H1 (cell line): ENCODE measurements at regions not wholly inside any gene's neighbourhood (a gene's known extent, or its start where the extent isn't known, plus 50 kb on each side); places are given as distances from the start of the nearest gene placed in this dataset.

ENCODE experiments used
- CTCF ChIA-PET: fragments of 300-600 bp; sonication (Branson Sonifier 250); formaldehyde crosslinking; loops from one replicate; lab custom pipeline; 2021; ENCODE audit not compliant: partially characterized antibody; lab: Charles Lee
- POLR2A ChIA-PET: fragments of 300-600 bp; sonication (Branson Sonifier 250); formaldehyde crosslinking; loops from one replicate; lab custom pipeline; 2021; ENCODE audit warnings: inconsistent platforms; ENCODE audit not compliant: partially characterized antibody; lab: Charles Lee
- DNase-seq, 2 experiments: peaks; one replicate each; pipeline versions ENCODE4 v3.0.0 to v3.0.0-alpha.2; 2010 to 2022; ENCODE audit warnings: low spot score in 2 of 2, low read depth in 1 of 2, mixed read lengths in 1 of 2
- FAIRE-seq: peaks from 2 replicates; lab custom pipeline; 2011; peaks lifted over from hg19 to GRCh38; lab: Jason Lieb, UNC
- H2AFZ ChIP-seq: 2 replicates; pipeline ENCODE4 v1.8.1; 2012; ENCODE audit warnings: low read length, inconsistent platforms
- H2AK5ac ChIP-seq: 2 replicates; pipeline ENCODE4 v1.6.1; 2013; ENCODE audit warnings: low read depth, low read length
- H2BK120ac ChIP-seq: replicated peaks from 2 replicates; pipeline ENCODE3; 2013; ENCODE audit warnings: low read depth, low read length, inconsistent platforms
- H2BK12ac ChIP-seq: 2 replicates; pipeline ENCODE4 v1.6.1; 2013; ENCODE audit warnings: low read depth, low read length
- H2BK15ac ChIP-seq: 2 replicates; pipeline ENCODE4 v1.6.1; 2013; ENCODE audit warnings: low read length
- H2BK20ac ChIP-seq: 2 replicates; pipeline ENCODE4 v1.6.1; 2013; ENCODE audit warnings: low read length
- H2BK5ac ChIP-seq: 2 replicates; pipeline ENCODE4 v1.6.1; 2013; ENCODE audit warnings: low read depth, low read length
- H3K14ac ChIP-seq: 2 replicates; pipeline ENCODE4 v1.6.1; 2013; ENCODE audit warnings: inconsistent platforms; ENCODE audit not compliant: insufficient read length
- H3K18ac ChIP-seq: 2 replicates; pipeline ENCODE4 v1.6.1; 2013; ENCODE audit warnings: low read length; ENCODE audit errors: extremely low read depth
- H3K23ac ChIP-seq: 2 replicates; pipeline ENCODE4 v1.6.1; 2013; ENCODE audit warnings: inconsistent platforms; ENCODE audit not compliant: insufficient read length
- H3K23me2 ChIP-seq: 2 replicates; pipeline ENCODE4 v1.6.1; 2013; ENCODE audit warnings: low read depth, low read length
- H3K27ac ChIP-seq: 2 replicates; pipeline ENCODE4 v1.6.1; 2011; ENCODE audit warnings: low read depth, low read length, inconsistent platforms
- H3K27me3 ChIP-seq, 4 experiments: replicated peaks in 1 of 4; 1 replicate in 1 of 4; 2 replicates in 3 of 4; pipeline versions ENCODE4 v1.6.1 to v1.8.1; 2011 to 2013; ENCODE audit warnings: low read length in 3 of 4, mild to moderate bottlenecking in 3 of 4, inconsistent platforms in 2 of 4, mixed read lengths in 2 of 4, moderate library complexity in 1 of 4; ENCODE audit not compliant: control insufficient read depth in 3 of 4, insufficient read depth in 3 of 4; ENCODE audit errors: extremely low read depth in 1 of 4
- H3K36me3 ChIP-seq, 4 experiments: 2 replicates each; pipeline versions ENCODE4 v1.6.1 to v1.8.1; 2011 to 2013; ENCODE audit warnings: mild to moderate bottlenecking in 4 of 4, low read length in 3 of 4, moderate library complexity in 2 of 4, control low read depth in 1 of 4, inconsistent platforms in 1 of 4; ENCODE audit not compliant: insufficient read depth in 4 of 4, control insufficient read depth in 2 of 4
- H3K4ac ChIP-seq: replicated peaks from 2 replicates; pipeline ENCODE3; 2013; ENCODE audit warnings: low read length, low read depth, mixed read lengths, inconsistent platforms; ENCODE audit not compliant: insufficient read length
- H3K4me1 ChIP-seq, 4 experiments: replicated peaks in 1 of 4; 1 replicate in 1 of 4; 2 replicates in 3 of 4; pipeline versions ENCODE4 v1.6.1 to v1.8.1; 2011 to 2013; ENCODE audit warnings: low read length in 3 of 4, inconsistent platforms in 2 of 4, mixed read lengths in 1 of 4; ENCODE audit not compliant: insufficient read depth in 4 of 4, control insufficient read depth in 3 of 4
- H3K4me2 ChIP-seq, 2 experiments: 2 replicates each; pipeline versions ENCODE4 v1.6.1 to v1.8.1; 2011 to 2013; ENCODE audit warnings: low read depth in 2 of 2, low read length in 2 of 2, control low read depth in 1 of 2, inconsistent platforms in 1 of 2, mild to moderate bottlenecking in 1 of 2; ENCODE audit not compliant: insufficient read depth in 1 of 2
- H3K4me3 ChIP-seq, 4 experiments: fragments of 200-600, 300-600 bp in 1 of 4; sonication (generic), shearing (Covaris generic), sonication (Bioruptor Twin) in 1 of 4; 2 replicates each; pipeline versions ENCODE4 v1.5.1 to v1.8.1; 2011 to 2016; ENCODE audit warnings: low read length in 4 of 4, low read depth in 3 of 4, control low read depth in 2 of 4, inconsistent platforms in 2 of 4, mild to moderate bottlenecking in 2 of 4, mixed read lengths in 1 of 4, moderate library complexity in 1 of 4; ENCODE audit not compliant: insufficient read depth in 2 of 4; ENCODE audit errors: extremely low read depth in 1 of 4
- H3K56ac ChIP-seq: replicated peaks from 2 replicates; pipeline ENCODE3; 2013; ENCODE audit warnings: low read depth, mild to moderate bottlenecking, mixed read lengths, low read length, inconsistent platforms; ENCODE audit not compliant: insufficient read length
- H3K79me1 ChIP-seq: 2 replicates; pipeline ENCODE4 v1.6.1; 2013; ENCODE audit warnings: low read depth, low read length, control low read depth
- H3K79me2 ChIP-seq, 2 experiments: 2 replicates each; pipeline versions ENCODE4 v1.6.1 to v1.8.1; 2012 to 2013; ENCODE audit warnings: low read length in 2 of 2, mild to moderate bottlenecking in 2 of 2, inconsistent platforms in 1 of 2; ENCODE audit not compliant: insufficient read depth in 2 of 2, control insufficient read depth in 1 of 2
- H3K9ac ChIP-seq, 4 experiments: replicated peaks in 1 of 4; 1 replicate in 1 of 4; 2 replicates in 3 of 4; pipeline versions ENCODE4 v1.6.1 to v1.8.1; 2011 to 2013; ENCODE audit warnings: low read depth in 3 of 4, low read length in 3 of 4, control low read depth in 2 of 4, mild to moderate bottlenecking in 2 of 4, moderate library complexity in 2 of 4, inconsistent platforms in 1 of 4; ENCODE audit errors: extremely low read depth in 1 of 4
- H3K9me3 ChIP-seq, 2 experiments: 2 replicates each; pipeline versions ENCODE4 v1.6.1 to v1.8.1; 2012 to 2013; ENCODE audit warnings: mild to moderate bottlenecking in 2 of 2, moderate library complexity in 2 of 2, control low read depth in 1 of 2, inconsistent platforms in 1 of 2, low read depth in 1 of 2, low read length in 1 of 2, mixed read lengths in 1 of 2; ENCODE audit not compliant: insufficient read depth in 2 of 2
- H4K20me1 ChIP-seq, 2 experiments: replicated peaks in 1 of 2; 2 replicates each; pipeline versions ENCODE3 to v1.8.1; 2011 to 2013; ENCODE audit warnings: inconsistent platforms in 2 of 2, low read length in 2 of 2, mild to moderate bottlenecking in 1 of 2; ENCODE audit not compliant: insufficient read depth in 2 of 2, control insufficient read depth in 1 of 2
- H4K5ac ChIP-seq: 2 replicates; pipeline ENCODE4 v1.6.1; 2013; ENCODE audit warnings: low read length, low read depth, mixed read lengths, inconsistent platforms; ENCODE audit not compliant: insufficient read length
- H4K8ac ChIP-seq: 2 replicates; pipeline ENCODE4 v1.8.0; 2013; ENCODE audit warnings: mild to moderate bottlenecking, moderate library complexity, low read length, inconsistent platforms; ENCODE audit not compliant: insufficient read depth; ENCODE audit errors: extremely low read depth
- H4K91ac ChIP-seq: replicated peaks from 2 replicates; pipeline ENCODE3; 2013; ENCODE audit warnings: low read length, mixed read lengths, inconsistent platforms; ENCODE audit not compliant: insufficient read length
- BCL11A ChIP-seq, 2 experiments: IDR thresholded peaks; one replicate each; pipeline ENCODE4 v1.6.1; 2011; ENCODE audit warnings: low read depth in 2 of 2, low read length in 2 of 2, mild to moderate bottlenecking in 2 of 2
- CBX5 ChIP-seq: fragments of 300-800, 300-1000 bp; sonication (generic); IDR thresholded peaks from 2 replicates; pipeline ENCODE4 v1.7.1; 2016; ENCODE audit warnings: antibody characterized with exemption, low read length, low read depth
- CHD1 ChIP-seq: IDR thresholded peaks from 2 replicates; pipeline ENCODE4 v1.6.1; 2012; ENCODE audit warnings: low read depth, low read length, improper control_type of control experiment
- CHD2 ChIP-seq: IDR thresholded peaks from 2 replicates; pipeline ENCODE4 v1.6.1; 2012; ENCODE audit warnings: low read length, improper control_type of control experiment
- CTCF ChIP-seq, 3 experiments: IDR thresholded peaks; 1 replicate in 2 of 3; 2 replicates in 1 of 3; pipeline versions ENCODE4 v1.5.1 to v1.6.1; 2011; ENCODE audit warnings: low read length in 3 of 3, mild to moderate bottlenecking in 3 of 3, inconsistent platforms in 2 of 3, low read depth in 1 of 3, moderate library complexity in 1 of 3; ENCODE audit not compliant: insufficient read depth in 1 of 3; ENCODE audit errors: control extremely low read depth in 1 of 3
- JUND ChIP-seq: IDR thresholded peaks from 2 replicates; pipeline ENCODE4 v1.6.1; 2011; ENCODE audit warnings: mild to moderate bottlenecking, improper control_type of control experiment, low read length
- KDM1A ChIP-seq: fragments of 200-600, 300-600 bp; sonication (generic); IDR thresholded peaks from 2 replicates; pipeline ENCODE4 v1.7.1; 2016; ENCODE audit warnings: mild to moderate bottlenecking, low read length, borderline replicate concordance
- NRF1 ChIP-seq: IDR thresholded peaks from 2 replicates; pipeline ENCODE4 v1.6.1; 2011; ENCODE audit warnings: mild to moderate bottlenecking, low read depth, low read length, improper control_type of control experiment
- RBBP5 ChIP-seq: IDR thresholded peaks from 2 replicates; pipeline ENCODE4 v1.7.1; 2012; ENCODE audit warnings: low read depth, mild to moderate bottlenecking, inconsistent platforms, low read length, moderate library complexity, borderline replicate concordance
- SIN3A ChIP-seq, 2 experiments: IDR thresholded peaks in 1 of 2; conservative IDR thresholded peaks in 1 of 2; 2 replicates each; pipeline ENCODE4 v1.6.1; 2011 to 2012; ENCODE audit warnings: low read length in 2 of 2, improper control_type of control experiment in 1 of 2, low read depth in 1 of 2, mild to moderate bottlenecking in 1 of 2
- TAF7 ChIP-seq: optimal IDR thresholded peaks from 2 replicates; pipeline ENCODE3; 2011; ENCODE audit warnings: low read depth, mild to moderate bottlenecking, inconsistent platforms, low read length, moderate library complexity, borderline replicate concordance
- TEAD4 ChIP-seq: IDR thresholded peaks from 2 replicates; pipeline ENCODE4 v1.6.1; 2012; ENCODE audit warnings: low read depth, low read length, inconsistent platforms, mixed read lengths
- YY1 ChIP-seq: IDR thresholded peaks from 2 replicates; pipeline ENCODE4 v1.6.1; 2011; ENCODE audit warnings: low read depth, mild to moderate bottlenecking, low read length
- WGBS, 2 experiments: shearing (Covaris generic) in 1 of 2; methylation state at CpG; one replicate each; pipeline versions ENCODE4 v1.1.6 to v1.1.7; 2013 to 2015; ENCODE audit warnings: low lambda C conversion rate in 2 of 2, mixed read lengths in 2 of 2, inconsistent platforms in 1 of 2, low coverage in 1 of 2, missing lambda C conversion rate in 1 of 2; ENCODE audit not compliant: insufficient replicate concordance in 2 of 2, insufficient coverage in 1 of 2, insufficient read length in 1 of 2; ENCODE audit errors: extremely low coverage in 1 of 2, missing lambda C conversion rate in 1 of 2; 5-methylcytosine and 5-hydroxymethylcytosine counted together

DNA sequence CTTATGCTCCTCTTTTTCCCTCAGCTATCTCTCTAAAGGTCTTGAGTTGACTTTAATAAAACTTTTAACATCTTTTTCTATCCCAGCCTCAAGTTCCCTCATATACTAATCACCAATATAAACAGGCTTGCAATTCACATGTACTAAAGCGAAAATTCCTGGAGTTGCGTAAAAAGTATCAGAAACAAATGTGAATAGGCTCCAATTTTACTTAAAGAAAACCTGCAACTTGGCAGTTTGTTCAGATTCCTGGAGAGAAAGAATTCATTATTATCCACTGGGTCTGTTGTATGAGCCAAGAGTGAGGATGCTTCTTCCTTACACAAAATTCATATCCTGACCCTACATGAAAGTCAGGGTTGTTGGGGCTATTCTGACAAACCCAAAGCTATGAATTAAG is 384.2 kb downstream of the DTWD2 start:
- Histone ChIP-seq H3K9ac (no peak overlapping the region), H3K9me3 (no peaks in the 10 kb centered on the region), H2BK20ac (no peak overlapping the region), H2BK120ac (no peak overlapping the region), H3K18ac (no peak overlapping the region), H3K4ac (no peak overlapping the region), H2BK15ac (no peak overlapping the region), H3K27me3 (no peaks in the 10 kb centered on the region), H3K4me2 (no peak overlapping the region), H3K79me2 (no peaks in the 10 kb centered on the region), H2AFZ (no peak overlapping the region)
- TF ChIP-seq CTCF (IDR thresholded peaks at IDR 0.05; ENCODE audit: control extremely low read depth in 1 of 3, insufficient read depth in 1 of 3, low read depth in 1 of 3, low read length in 3 of 3) (no peak), TAF7 (no peak), YY1 (no peak), SIN3A (conservative IDR thresholded peaks at IDR 0.05 in 1 of 2, IDR thresholded peaks at IDR 0.05 in 1 of 2; ENCODE audit: low read depth in 1 of 2, low read length in 2 of 2) (no peak), CBX5 (no peak), CHD1 (no peak), RBBP5 (no peak), JUND (no peak), NRF1 (no peak), KDM1A (no peak), BCL11A (IDR thresholded peaks at IDR 0.05; ENCODE audit: low read depth in 2 of 2, low read length in 2 of 2) (no peak), TEAD4 (no peak), CHD2 (no peak)
- TF ChIP-seq, all 59 proteins: peak for 0
- H4K5ac ChIP-seq, result no peak overlapping the region
- no peak overlapping the region for H2BK5ac ChIP-seq
- ChIA-PET POLR2A (no interaction called here), CTCF (interaction anchor here (1.2 kb wide), 1 partner anchor 10 kb away, joined by 5 read pairs; no protein-coding TSS in a partner anchor)
- H3K23me2 ChIP-seq, result no peaks in the 10 kb centered on the region
- no peak overlapping the region for H3K4me3 ChIP-seq
- H3K56ac ChIP-seq, result no peak overlapping the region
- no peak overlapping the region for H4K8ac ChIP-seq
- no peak overlapping the region for H3K14ac ChIP-seq
- H3K36me3 ChIP-seq, result no peaks in the 10 kb centered on the region
- no peaks in the 10 kb centered on the region for H3K79me1 ChIP-seq
- no peak for DNase-seq
- no peak overlapping the region for H3K23ac ChIP-seq
- no peaks in the 10 kb centered on the region for H4K20me1 ChIP-seq
- 0 out of 7 replicates have a peak, but pooled peaks cover 0 to 2% (median 0%) of the 10 kb centered on the region in 4 experiments for H3K4me1 ChIP-seq
- FAIRE-seq, result no peak
- H3K27ac ChIP-seq, result no peak overlapping the region
- no peak overlapping the region for H2BK12ac ChIP-seq
- H4K91ac ChIP-seq, result no peak overlapping the region
- 86% methylated on average over 2 of the region's 2 CpGs; no CpG with 5 or more reads in 1 of the 2 experiments for WGBS, 2 experiments
- H2AK5ac ChIP-seq, result no peak overlapping the region
